Fibroblast of lung (primary cell): ENCODE measurements at regions not wholly inside any gene's neighbourhood (a gene's known extent, or its start where the extent isn't known, plus 50 kb on each side); places are given as distances from the start of the nearest gene placed in this dataset.

Experiments
- DNase-seq, 2 donors: peaks; one replicate each; pipeline versions ENCODE4 v3.0.0 to v3.0.0-alpha.2; 2010; ENCODE audit warnings: low read depth in 2 of 2
- H2AFZ ChIP-seq: 2 replicates; pipeline ENCODE4 v1.5.1; 2012; ENCODE audit warnings: low read length, control low read depth, inconsistent platforms
- H3K27ac ChIP-seq: 2 replicates; pipeline ENCODE4 v1.5.1; 2011; ENCODE audit warnings: low read length, control low read depth; ENCODE audit not compliant: insufficient read depth
- H3K27me3 ChIP-seq: 2 replicates; pipeline ENCODE4 v1.5.1; 2011; ENCODE audit warnings: mild to moderate bottlenecking, low read length; ENCODE audit not compliant: control insufficient read depth, insufficient read depth
- H3K36me3 ChIP-seq: 2 replicates; pipeline ENCODE4 v1.5.1; 2011; ENCODE audit warnings: low read length; ENCODE audit not compliant: control insufficient read depth, insufficient read depth
- H3K4me1 ChIP-seq: 2 replicates; pipeline ENCODE4 v1.5.1; 2011; ENCODE audit warnings: low read length; ENCODE audit not compliant: control insufficient read depth, insufficient read depth; ENCODE audit errors: extremely low read depth
- H3K4me2 ChIP-seq: 2 replicates; pipeline ENCODE4 v1.5.1; 2011; ENCODE audit warnings: low read length, control low read depth; ENCODE audit not compliant: insufficient read depth; ENCODE audit errors: extremely low read depth
- H3K4me3 ChIP-seq, 4 experiments: fragments of 200-600 bp in 1 of 4; sonication (generic) in 1 of 4; replicated peaks in 1 of 4; 2 replicates each; pipeline ENCODE4 v1.5.1; 2011 to 2016; ENCODE audit warnings: low read length in 4 of 4, low read depth in 3 of 4, mild to moderate bottlenecking in 3 of 4, control low read depth in 2 of 4, inconsistent platforms in 1 of 4, mixed read lengths in 1 of 4; ENCODE audit not compliant: insufficient read depth in 1 of 4; ENCODE audit errors: control extremely low read depth in 1 of 4
- H3K79me2 ChIP-seq: 2 replicates; pipeline ENCODE4 v1.5.1; 2012; ENCODE audit warnings: mild to moderate bottlenecking, low read length, inconsistent platforms; ENCODE audit not compliant: control insufficient read depth, insufficient read depth
- H3K9ac ChIP-seq: 2 replicates; pipeline ENCODE4 v1.5.1; 2011; ENCODE audit warnings: mild to moderate bottlenecking, low read length, control low read depth; ENCODE audit not compliant: insufficient read depth
- H3K9me3 ChIP-seq: 2 replicates; pipeline ENCODE4 v1.5.1; 2012; ENCODE audit warnings: low read depth, low read length; ENCODE audit not compliant: control insufficient read depth, insufficient read depth
- H4K20me1 ChIP-seq: 2 replicates; pipeline ENCODE4 v1.5.1; 2011; ENCODE audit warnings: low read length; ENCODE audit not compliant: control insufficient read depth, insufficient read depth; ENCODE audit errors: extremely low read depth
- CTCF ChIP-seq, 2 donors: IDR thresholded peaks in 1 of 2; conservative IDR thresholded peaks in 1 of 2; 1 replicate in 1 of 2; 2 replicates in 1 of 2; pipeline ENCODE4 v1.5.1; 2011 to 2012; ENCODE audit warnings: low read length in 2 of 2, control low read depth in 1 of 2, inconsistent platforms in 1 of 2, low read depth in 1 of 2, mild to moderate bottlenecking in 1 of 2
- EZH2 ChIP-seq: IDR thresholded peaks from 2 replicates; pipeline ENCODE4 v1.5.1; 2012; ENCODE audit warnings: low read length, control low read depth, mild to moderate bottlenecking; ENCODE audit errors: missing control alignments

DNA sequence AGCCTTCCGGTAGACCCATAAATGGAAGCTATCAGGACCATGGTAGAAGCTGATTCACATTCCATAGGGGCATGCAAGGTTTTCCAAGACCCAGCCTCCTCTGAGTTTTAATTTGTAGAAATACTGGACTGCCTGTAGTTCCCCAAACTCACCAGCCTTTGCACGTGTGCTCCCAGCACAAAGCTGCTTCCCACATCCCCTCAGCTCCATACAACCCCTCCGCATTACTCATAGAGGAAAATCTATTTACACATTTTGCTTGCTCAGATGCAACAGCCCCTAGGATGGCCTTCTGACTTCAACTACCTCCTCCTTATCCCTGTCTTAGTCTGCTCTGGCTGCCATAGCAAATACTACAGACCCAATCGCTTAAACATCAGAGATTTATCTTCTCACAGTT is 336.2 kb downstream of the SETD4 start:
- Histone ChIP-seq H2AFZ (no peak overlapping the region), H4K20me1 (no peaks in the 10 kb centered on the region), H3K9ac (no peak overlapping the region), H3K4me1 (no peaks in the 10 kb centered on the region), H3K9me3 (no peaks in the 10 kb centered on the region), H3K27ac (no peak overlapping the region), H3K4me2 (no peak overlapping the region), H3K79me2 (no peaks in the 10 kb centered on the region), H3K36me3 (no peaks in the 10 kb centered on the region), H3K27me3 (no peaks in the 10 kb centered on the region), H3K4me3 (no peak overlapping the region)
- no peak for DNase-seq
- TF ChIP-seq EZH2: no peak

DNA sequence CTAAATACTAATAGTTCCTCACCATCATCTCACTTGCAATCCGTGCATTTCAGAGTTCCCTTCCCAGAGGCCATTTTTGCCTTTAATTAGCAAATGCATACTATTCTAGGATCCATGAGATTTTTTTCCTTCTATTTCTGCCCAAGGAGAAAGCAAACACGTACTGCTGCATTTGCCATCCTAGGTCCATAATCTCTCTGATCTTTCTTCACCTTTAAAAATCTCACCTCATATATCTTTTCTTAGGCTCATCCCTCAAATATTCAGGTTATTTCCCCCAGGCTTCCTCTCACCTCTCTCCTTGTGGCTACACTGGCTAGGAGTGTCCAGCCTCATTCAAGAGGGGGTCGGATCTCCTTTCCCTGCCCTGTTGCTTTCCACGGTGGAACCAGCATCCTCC is 338.6 kb downstream of the SETD4 start:
- TF ChIP-seq EZH2 (no peak), CTCF (conservative IDR thresholded peaks at IDR 0.05 in 1 of 2, IDR thresholded peaks at IDR 0.05 in 1 of 2; ENCODE audit: low read depth in 1 of 2, low read length in 2 of 2) (no peak)
- Histone ChIP-seq H3K9ac (no peak overlapping the region), H3K27ac (no peak overlapping the region), H3K27me3 (no peaks in the 10 kb centered on the region), H3K9me3 (no peaks in the 10 kb centered on the region), H3K4me3 (no peak overlapping the region), H3K36me3 (no peaks in the 10 kb centered on the region), H3K4me1 (no peaks in the 10 kb centered on the region), H3K79me2 (no peaks in the 10 kb centered on the region), H2AFZ (no peak overlapping the region), H3K4me2 (no peak overlapping the region), H4K20me1 (no peaks in the 10 kb centered on the region)
- no peak for DNase-seq

- DNase-seq: no peak
- H3K4me1 ChIP-seq: no peaks in the 10 kb centered on the region
- no peak overlapping the region for H3K4me3 ChIP-seq
- no peak overlapping the region for H2AFZ ChIP-seq
- H3K4me2 ChIP-seq: no peak overlapping the region
- H3K27ac ChIP-seq: no peak overlapping the region
- no peaks in the 10 kb centered on the region for H3K79me2 ChIP-seq
- TF ChIP-seq CTCF (conservative IDR thresholded peaks at IDR 0.05 in 1 of 2, IDR thresholded peaks at IDR 0.05 in 1 of 2; ENCODE audit: low read depth in 1 of 2, low read length in 2 of 2): no peak
- no peak for TF ChIP-seq EZH2
- H3K36me3 ChIP-seq: no peaks in the 10 kb centered on the region
- H3K9ac ChIP-seq: no peak overlapping the region
- H3K9me3 ChIP-seq: no peaks in the 10 kb centered on the region
- no peaks in the 10 kb centered on the region for H3K27me3 ChIP-seq
- H4K20me1 ChIP-seq: no peaks in the 10 kb centered on the region
Observed at GRCh38 chr21:35720208-35720731, 340.1 kb downstream of the SETD4 start.
